ENCODE measurements at regions not wholly inside any gene's neighbourhood (a gene's known extent, or its start where the extent isn't known, plus 50 kb on each side); places are given as distances from the start of the nearest gene placed in this dataset.

DNA sequence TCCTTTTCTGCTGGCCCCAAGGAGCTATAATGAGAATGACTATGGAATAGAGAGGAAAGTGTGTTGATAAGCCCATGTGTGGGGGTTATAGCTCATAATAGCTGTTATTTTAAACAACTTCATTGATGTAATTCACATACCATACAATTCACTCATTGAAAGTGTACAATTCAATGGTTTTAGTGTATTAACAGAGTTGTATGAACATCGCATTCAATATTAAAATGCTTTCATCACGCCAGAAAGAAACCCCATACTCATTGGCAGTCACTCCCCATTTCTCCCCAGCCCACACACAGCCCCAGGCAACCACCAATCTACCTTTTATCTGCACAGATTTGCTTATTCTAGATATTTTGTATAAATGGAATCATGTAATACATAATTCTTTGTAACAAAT is 139.6 kb upstream of the CYP1B1 start:
- TF ChIP-seq POLR2A (IDR thresholded peaks at IDR 0.05): no peak
- TF ChIP-seq, protein P1, sequence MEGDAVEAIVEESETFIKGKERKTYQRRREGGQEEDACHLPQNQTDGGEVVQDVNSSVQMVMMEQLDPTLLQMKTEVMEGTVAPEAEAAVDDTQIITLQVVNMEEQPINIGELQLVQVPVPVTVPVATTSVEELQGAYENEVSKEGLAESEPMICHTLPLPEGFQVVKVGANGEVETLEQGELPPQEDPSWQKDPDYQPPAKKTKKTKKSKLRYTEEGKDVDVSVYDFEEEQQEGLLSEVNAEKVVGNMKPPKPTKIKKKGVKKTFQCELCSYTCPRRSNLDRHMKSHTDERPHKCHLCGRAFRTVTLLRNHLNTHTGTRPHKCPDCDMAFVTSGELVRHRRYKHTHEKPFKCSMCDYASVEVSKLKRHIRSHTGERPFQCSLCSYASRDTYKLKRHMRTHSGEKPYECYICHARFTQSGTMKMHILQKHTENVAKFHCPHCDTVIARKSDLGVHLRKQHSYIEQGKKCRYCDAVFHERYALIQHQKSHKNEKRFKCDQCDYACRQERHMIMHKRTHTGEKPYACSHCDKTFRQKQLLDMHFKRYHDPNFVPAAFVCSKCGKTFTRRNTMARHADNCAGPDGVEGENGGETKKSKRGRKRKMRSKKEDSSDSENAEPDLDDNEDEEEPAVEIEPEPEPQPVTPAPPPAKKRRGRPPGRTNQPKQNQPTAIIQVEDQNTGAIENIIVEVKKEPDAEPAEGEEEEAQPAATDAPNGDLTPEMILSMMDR (IDR thresholded peaks at IDR 0.05): no peak

All from Peyer's patch (tissue), 4 donors.